ENCODE measurements at regions not wholly inside any gene's neighbourhood (a gene's known extent, or its start where the extent isn't known, plus 50 kb on each side); places are given as distances from the start of the nearest gene placed in this dataset.

DNA sequence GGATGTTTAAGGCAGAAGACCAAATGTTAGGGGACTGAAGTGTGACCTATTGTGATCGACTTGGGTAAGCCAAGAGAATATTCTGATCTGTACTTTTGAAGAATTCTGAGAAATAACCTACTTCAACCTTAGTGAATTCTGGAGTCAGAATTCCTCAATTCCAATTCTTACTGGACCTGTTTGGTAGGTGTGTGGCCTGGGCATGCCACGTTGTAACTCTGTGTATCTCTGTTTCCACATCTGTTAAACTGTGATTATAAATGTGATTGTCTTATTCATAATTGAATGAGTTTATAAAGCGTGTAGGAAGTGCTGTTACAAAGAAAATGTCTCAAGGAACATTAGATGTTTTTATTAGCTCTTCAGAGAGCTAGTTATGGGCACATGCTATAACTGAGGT is 64.5 kb downstream of the TUSC1 start:
- Histone ChIP-seq H3K9ac (ENCODE audit: insufficient read length, low read depth) (no peak overlapping the region), H3K4me1 (ENCODE audit: insufficient read depth, insufficient read length) (no peaks in the 10 kb centered on the region), H3K9me3 (ENCODE audit: insufficient read depth, low read length) (no peaks in the 10 kb centered on the region), H3K27me3 (ENCODE audit: insufficient read depth, insufficient read length) (no peaks in the 10 kb centered on the region), H3K4me3 (ENCODE audit: insufficient read length, low read depth) (no peak overlapping the region), H3K36me3 (ENCODE audit: insufficient read depth, insufficient read length, low read length) (no peaks in the 10 kb centered on the region)
- no peak for DNase-seq (ENCODE audit: low read depth, low spot score)
- TF ChIP-seq YY1 (IDR thresholded peaks at IDR 0.05; ENCODE audit: insufficient read depth, insufficient read length) (no peak), ZNF274 (IDR thresholded peaks at IDR 0.05; ENCODE audit: low read depth, low read length) (no peak), SUZ12 (IDR thresholded peaks at IDR 0.05; ENCODE audit: extremely low read depth, insufficient read depth, insufficient read length) (no peak)

DNA sequence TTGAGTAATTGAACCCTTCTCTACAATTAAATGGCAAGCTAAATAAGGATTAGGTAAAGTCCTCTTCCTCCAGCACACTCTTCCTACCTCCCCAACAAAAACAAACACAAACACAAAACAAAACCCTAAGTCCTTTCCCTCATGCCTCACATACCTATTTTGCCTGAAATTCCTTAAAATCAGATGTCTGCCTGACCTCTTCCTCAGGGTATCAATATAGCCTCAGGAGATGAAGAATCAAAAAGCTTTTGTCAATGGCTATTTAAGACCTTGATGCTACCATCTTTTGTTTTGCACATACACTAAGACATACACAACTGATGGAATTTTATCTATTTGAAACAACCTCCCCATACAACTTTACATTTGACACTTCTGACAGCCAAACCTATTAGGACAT is 75.1 kb downstream of the TUSC1 start:
- no peak for TF ChIP-seq SUZ12 (IDR thresholded peaks at IDR 0.05; ENCODE audit: extremely low read depth, insufficient read depth, insufficient read length)
- TF ChIP-seq ZNF274 (IDR thresholded peaks at IDR 0.05; ENCODE audit: low read depth, low read length) = no peak
- no peak for TF ChIP-seq YY1 (IDR thresholded peaks at IDR 0.05; ENCODE audit: insufficient read depth, insufficient read length)
- no peak for DNase-seq (ENCODE audit: low read depth, low spot score)
- no peaks in the 10 kb centered on the region for H3K27me3 ChIP-seq (ENCODE audit: insufficient read depth, insufficient read length)

DNA sequence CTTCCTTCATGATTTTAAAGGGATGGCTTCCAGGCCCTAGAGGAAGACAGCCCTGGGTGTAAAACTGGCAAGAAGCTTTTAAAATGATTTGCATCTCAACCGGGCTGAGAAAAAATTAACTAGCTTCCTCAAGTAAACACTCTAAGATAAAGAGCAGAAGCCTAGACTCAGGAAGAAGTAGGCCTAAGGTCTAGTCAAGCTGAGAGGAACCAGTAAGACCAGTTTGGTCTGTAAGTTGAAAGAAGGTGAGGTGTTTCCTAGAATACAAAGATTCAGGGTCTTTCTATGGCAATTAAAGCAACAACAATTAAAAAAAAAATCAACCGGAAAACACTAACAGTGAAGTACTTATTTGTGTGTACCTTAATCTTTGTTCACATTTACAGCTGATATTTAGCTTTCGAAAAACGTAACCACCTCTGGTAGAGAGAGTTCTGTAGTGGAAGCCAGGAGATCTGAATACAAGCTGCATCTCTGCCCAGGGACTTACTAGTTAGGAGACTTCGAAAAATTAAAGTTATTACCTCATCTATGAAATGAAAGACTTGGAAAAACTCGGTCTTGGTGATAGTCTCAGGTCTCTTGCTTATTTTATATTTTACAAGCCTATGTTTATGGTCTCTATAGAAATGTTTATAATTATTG is 75.7 kb downstream of the TUSC1 start:
- H3K4me3 ChIP-seq (ENCODE audit: insufficient read length, low read depth) = no peak overlapping the region
- H3K9ac ChIP-seq (ENCODE audit: insufficient read length, low read depth) = no peak overlapping the region
- no peaks in the 10 kb centered on the region for H3K27me3 ChIP-seq (ENCODE audit: insufficient read depth, insufficient read length)
- no peak for TF ChIP-seq ZNF274 (IDR thresholded peaks at IDR 0.05; ENCODE audit: low read depth, low read length)
- H3K9me3 ChIP-seq (ENCODE audit: insufficient read depth, low read length) = no peaks in the 10 kb centered on the region
- no peaks in the 10 kb centered on the region for H3K36me3 ChIP-seq (ENCODE audit: insufficient read depth, insufficient read length, low read length)
- DNase-seq (ENCODE audit: low read depth, low spot score) = no peak
- H3K4me1 ChIP-seq (ENCODE audit: insufficient read depth, insufficient read length) = no peaks in the 10 kb centered on the region

More for the DNA sequence above, 75.1 kb downstream of the TUSC1 start:
- Histone ChIP-seq H3K9ac (ENCODE audit: insufficient read length, low read depth) (no peak overlapping the region), H3K4me3 (ENCODE audit: insufficient read length, low read depth) (no peak overlapping the region), H3K9me3 (ENCODE audit: insufficient read depth, low read length) (no peaks in the 10 kb centered on the region), H3K4me1 (ENCODE audit: insufficient read depth, insufficient read length) (no peaks in the 10 kb centered on the region), H3K36me3 (ENCODE audit: insufficient read depth, insufficient read length, low read length) (no peaks in the 10 kb centered on the region)

DNA sequence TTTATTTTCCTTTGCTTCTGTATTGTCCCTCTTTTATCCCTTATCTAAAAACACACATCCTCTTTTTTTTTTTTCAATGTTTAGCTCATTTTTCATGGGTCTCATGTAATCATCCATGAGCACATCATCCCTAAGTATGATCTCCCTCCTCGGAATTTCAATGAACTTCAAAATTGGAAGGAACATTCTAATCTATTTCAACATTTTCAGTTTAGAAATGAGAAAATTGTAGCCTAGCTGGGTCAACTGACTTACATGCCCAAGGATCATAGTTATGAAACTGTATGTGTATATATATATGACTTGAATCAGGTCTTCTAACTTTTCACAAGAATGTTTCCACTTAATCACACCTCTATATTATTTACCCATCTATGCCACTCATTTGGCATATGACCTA is 77.7 kb downstream of the TUSC1 start:
- DNase-seq (ENCODE audit: low read depth, low spot score) = no peak
- TF ChIP-seq ZNF274 (IDR thresholded peaks at IDR 0.05; ENCODE audit: low read depth, low read length) = no peak
- no peak for TF ChIP-seq SUZ12 (IDR thresholded peaks at IDR 0.05; ENCODE audit: extremely low read depth, insufficient read depth, insufficient read length)
- TF ChIP-seq YY1 (IDR thresholded peaks at IDR 0.05; ENCODE audit: insufficient read depth, insufficient read length) = no peak
- H3K4me3 ChIP-seq (ENCODE audit: insufficient read length, low read depth) = no peak overlapping the region
- H3K4me1 ChIP-seq (ENCODE audit: insufficient read depth, insufficient read length) = no peaks in the 10 kb centered on the region
- no peak overlapping the region for H3K9ac ChIP-seq (ENCODE audit: insufficient read length, low read depth)
- no peaks in the 10 kb centered on the region for H3K9me3 ChIP-seq (ENCODE audit: insufficient read depth, low read length)
- no peaks in the 10 kb centered on the region for H3K36me3 ChIP-seq (ENCODE audit: insufficient read depth, insufficient read length, low read length)
- H3K27me3 ChIP-seq (ENCODE audit: insufficient read depth, insufficient read length) = no peaks in the 10 kb centered on the region

DNA sequence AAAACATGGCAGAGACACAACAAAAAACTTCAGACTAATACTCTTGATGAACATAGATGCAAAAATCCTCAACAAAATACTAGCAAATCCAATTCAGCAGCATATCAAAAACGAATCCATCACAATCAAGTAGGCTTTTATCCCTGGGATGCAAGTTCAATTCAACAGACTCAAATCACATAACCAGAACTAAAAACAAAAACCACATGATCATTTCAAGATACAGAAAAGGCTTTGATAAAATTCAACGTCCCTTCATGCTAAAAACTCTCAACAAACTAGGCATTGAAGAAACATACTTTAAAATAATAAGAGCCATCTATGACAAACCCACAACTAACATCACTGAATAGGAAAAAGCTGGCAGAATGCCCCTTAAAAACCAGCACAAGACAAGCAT is 93.6 kb downstream of the TUSC1 start:
- Histone ChIP-seq H3K9ac (ENCODE audit: insufficient read length, low read depth) (no peak overlapping the region), H3K9me3 (ENCODE audit: insufficient read depth, low read length) (no peaks in the 10 kb centered on the region; the same call in 1 of the 2 replicates), H3K4me1 (ENCODE audit: insufficient read depth, insufficient read length) (no peaks in the 10 kb centered on the region), H3K4me3 (ENCODE audit: insufficient read length, low read depth) (no peak overlapping the region), H3K27me3 (ENCODE audit: insufficient read depth, insufficient read length) (no peaks in the 10 kb centered on the region), H3K36me3 (ENCODE audit: insufficient read depth, insufficient read length, low read length) (no peaks in the 10 kb centered on the region)
- no peak for DNase-seq (ENCODE audit: low read depth, low spot score)
- no peak for TF ChIP-seq SUZ12 (IDR thresholded peaks at IDR 0.05; ENCODE audit: extremely low read depth, insufficient read depth, insufficient read length)
- TF ChIP-seq YY1 (IDR thresholded peaks at IDR 0.05; ENCODE audit: insufficient read depth, insufficient read length) = no peak
- no peak for TF ChIP-seq ZNF274 (IDR thresholded peaks at IDR 0.05; ENCODE audit: low read depth, low read length)

DNA sequence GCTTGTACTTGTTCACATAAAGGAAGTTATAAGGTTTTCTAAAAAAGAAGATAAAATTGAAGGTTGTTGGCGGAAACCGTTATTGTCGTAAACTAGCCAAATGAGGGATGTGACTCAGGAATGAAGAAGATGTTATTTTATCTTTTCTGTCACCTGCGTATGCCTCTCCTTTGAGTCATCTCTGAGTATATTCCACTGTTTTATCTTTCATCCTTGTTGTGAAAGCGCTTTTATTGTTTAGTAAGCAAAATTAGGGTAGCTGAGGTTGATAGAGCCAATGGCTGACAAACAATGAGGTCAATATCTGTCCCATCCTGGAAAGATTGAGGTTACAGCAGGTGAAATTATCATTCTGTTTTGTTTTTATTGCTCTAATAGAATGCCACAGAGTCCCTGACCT is 105.0 kb downstream of the TUSC1 start:
- DNase-seq (ENCODE audit: low read depth, low spot score) = no peak
- Histone ChIP-seq H3K4me3 (ENCODE audit: insufficient read length, low read depth) (no peak overlapping the region), H3K9ac (ENCODE audit: insufficient read length, low read depth) (no peak overlapping the region), H3K36me3 (ENCODE audit: insufficient read depth, insufficient read length, low read length) (no peaks in the 10 kb centered on the region), H3K4me1 (ENCODE audit: insufficient read depth, insufficient read length) (no peaks in the 10 kb centered on the region), H3K9me3 (ENCODE audit: insufficient read depth, low read length) (no peaks in the 10 kb centered on the region), H3K27me3 (ENCODE audit: insufficient read depth, insufficient read length) (no peaks in the 10 kb centered on the region)
- TF ChIP-seq YY1 (IDR thresholded peaks at IDR 0.05; ENCODE audit: insufficient read depth, insufficient read length) (no peak), SUZ12 (IDR thresholded peaks at IDR 0.05; ENCODE audit: extremely low read depth, insufficient read depth, insufficient read length) (no peak), ZNF274 (IDR thresholded peaks at IDR 0.05; ENCODE audit: low read depth, low read length) (no peak)

DNA sequence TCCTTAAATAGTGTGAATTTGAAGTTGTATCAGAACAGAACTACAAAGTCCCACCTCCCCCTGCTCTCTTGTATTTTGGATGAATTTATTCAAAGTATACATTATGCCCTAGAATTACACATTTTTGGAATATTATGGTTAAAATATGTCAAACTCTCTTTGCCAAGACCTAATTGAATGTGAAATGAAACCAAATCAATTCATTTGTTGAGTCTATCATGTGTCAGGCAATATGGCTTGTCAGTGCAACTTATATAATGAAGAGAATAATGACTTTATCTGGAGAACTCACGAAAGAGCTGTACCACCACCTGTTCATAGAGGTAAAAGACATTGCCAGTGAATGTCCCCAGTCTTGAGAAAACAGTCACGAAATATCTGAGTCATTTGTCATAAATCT is 106.8 kb downstream of the TUSC1 start:
- no peak overlapping the region for H3K9ac ChIP-seq (ENCODE audit: insufficient read length, low read depth)
- H3K9me3 ChIP-seq (ENCODE audit: insufficient read depth, low read length) = no peaks in the 10 kb centered on the region
- no peak overlapping the region for H3K4me3 ChIP-seq (ENCODE audit: insufficient read length, low read depth)
- H3K36me3 ChIP-seq (ENCODE audit: insufficient read depth, insufficient read length, low read length) = no peaks in the 10 kb centered on the region
- H3K27me3 ChIP-seq (ENCODE audit: insufficient read depth, insufficient read length) = no peaks in the 10 kb centered on the region
- H3K4me1 ChIP-seq (ENCODE audit: insufficient read depth, insufficient read length) = no peaks in the 10 kb centered on the region
- TF ChIP-seq SUZ12 (IDR thresholded peaks at IDR 0.05; ENCODE audit: extremely low read depth, insufficient read depth, insufficient read length) (no peak), YY1 (IDR thresholded peaks at IDR 0.05; ENCODE audit: insufficient read depth, insufficient read length) (no peak), ZNF274 (IDR thresholded peaks at IDR 0.05; ENCODE audit: low read depth, low read length) (no peak)
- DNase-seq (ENCODE audit: low read depth, low spot score) = no peak
